ENCODE measurements at regions not wholly inside any gene's neighbourhood (a gene's known extent, or its start where the extent isn't known, plus 50 kb on each side); places are given as distances from the start of the nearest gene placed in this dataset.

- H3K27ac ChIP-seq, result no peak overlapping the region
- TF ChIP-seq ZFX (IDR thresholded peaks at IDR 0.05; ENCODE audit: borderline replicate concordance) (no peak), CTCF (IDR thresholded peaks at IDR 0.05) (no peak)
Observed at GRCh38 chr14:85453401-85454225, 76.3 kb upstream of the FLRT2 start.

DNA sequence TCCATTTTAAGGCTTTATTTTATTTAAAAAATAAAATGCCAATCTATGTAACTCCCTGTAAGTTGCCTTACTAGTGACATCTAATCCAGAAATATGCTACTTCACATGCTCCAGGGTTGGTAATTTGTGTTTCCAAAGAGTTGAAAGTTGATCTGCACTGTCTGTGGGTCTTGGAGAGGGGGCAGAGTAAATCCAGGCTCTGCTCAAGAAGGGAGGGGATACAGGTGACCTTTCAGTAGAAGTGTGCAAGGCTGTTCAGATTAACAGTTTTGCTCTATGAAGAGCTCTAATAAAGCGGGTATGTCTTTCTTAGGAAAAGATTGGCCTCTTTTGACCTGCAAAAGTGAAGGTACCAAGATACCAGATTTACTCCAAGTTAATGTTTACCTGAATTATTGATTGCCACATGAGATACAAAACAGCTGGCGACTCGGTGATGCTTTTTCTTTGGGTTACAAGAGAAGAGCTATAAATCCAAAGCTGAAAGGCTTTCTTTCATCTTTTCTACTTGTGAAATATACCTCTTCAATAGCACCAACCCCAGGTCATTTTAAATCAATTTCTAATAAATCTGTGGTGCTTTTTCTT, 75.6 kb upstream of the FLRT2 start:
- H3K27ac ChIP-seq, result no peak overlapping the region
- no peak for TF ChIP-seq ZFX (IDR thresholded peaks at IDR 0.05; ENCODE audit: borderline replicate concordance)
- TF ChIP-seq CTCF (IDR thresholded peaks at IDR 0.05), result no peak

DNA sequence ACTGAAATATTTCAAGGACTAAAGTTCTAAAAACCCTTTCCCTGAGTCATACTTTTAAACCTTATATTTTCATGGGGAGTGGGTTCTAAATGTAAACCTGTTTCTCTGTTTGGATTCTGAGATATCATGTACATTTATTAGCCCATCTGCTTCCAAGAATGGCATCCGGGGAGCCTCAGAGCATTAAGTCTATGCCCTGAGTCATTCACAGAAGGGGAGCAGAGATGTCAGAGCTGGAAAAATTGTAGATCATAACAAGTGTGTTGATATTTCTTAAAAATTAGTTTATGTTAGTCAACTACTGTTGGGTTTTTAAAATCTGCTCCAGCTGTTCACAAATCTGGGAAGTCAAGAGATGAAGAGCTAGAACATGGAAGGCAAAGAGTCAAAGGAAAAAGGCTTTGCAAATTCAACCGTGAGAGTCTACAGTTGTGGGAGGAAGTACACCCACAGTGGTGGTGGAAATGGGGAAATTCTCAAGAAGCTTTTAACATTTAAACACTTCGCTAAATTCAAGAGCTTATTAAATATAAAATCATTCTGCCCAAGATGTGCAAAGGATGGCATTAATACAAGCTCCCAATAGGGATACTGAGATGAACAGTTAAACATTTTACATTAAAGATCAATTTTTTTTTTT, 70.5 kb upstream of the FLRT2 start:
- H3K27ac ChIP-seq, result no peak overlapping the region
- TF ChIP-seq CTCF (IDR thresholded peaks at IDR 0.05) (no peak), ZFX (IDR thresholded peaks at IDR 0.05; ENCODE audit: borderline replicate concordance) (no peak)

DNA sequence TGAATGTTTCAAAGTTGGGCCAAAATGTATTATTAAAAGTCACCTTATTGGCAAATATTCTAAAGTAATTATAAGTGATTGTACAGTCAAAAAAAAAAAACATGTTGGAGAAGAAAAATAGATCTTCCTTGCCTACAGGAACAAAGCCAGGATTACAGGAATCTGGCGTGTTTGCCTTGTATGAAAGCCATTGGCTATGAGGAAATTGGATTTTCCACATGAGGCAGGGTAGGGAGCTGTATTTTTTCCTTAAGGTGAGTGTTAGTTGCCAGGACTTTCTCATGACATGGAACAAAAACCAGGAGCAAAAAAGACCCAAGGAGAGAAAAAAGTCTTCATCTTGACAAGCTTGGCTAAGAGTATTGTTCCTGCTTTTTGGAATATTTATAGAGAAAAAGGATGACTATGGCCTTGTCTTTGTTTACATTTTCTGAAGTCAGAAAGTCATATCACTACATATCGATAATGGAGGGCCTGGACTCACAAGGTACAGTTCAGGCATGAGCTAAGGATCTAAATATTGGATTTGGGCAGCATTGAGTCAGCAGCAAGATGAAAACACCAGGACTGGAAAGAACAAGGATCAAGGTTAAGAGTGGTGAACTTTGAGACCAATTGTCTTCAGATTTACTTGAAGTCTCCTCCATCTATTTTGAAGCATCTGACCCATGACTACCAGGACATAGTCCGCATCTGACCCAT, 68.4 kb upstream of the FLRT2 start:
- H3K27ac ChIP-seq, result no peak overlapping the region
- TF ChIP-seq CTCF (IDR thresholded peaks at IDR 0.05) (no peak), ZFX (IDR thresholded peaks at IDR 0.05; ENCODE audit: borderline replicate concordance) (no peak)

DNA sequence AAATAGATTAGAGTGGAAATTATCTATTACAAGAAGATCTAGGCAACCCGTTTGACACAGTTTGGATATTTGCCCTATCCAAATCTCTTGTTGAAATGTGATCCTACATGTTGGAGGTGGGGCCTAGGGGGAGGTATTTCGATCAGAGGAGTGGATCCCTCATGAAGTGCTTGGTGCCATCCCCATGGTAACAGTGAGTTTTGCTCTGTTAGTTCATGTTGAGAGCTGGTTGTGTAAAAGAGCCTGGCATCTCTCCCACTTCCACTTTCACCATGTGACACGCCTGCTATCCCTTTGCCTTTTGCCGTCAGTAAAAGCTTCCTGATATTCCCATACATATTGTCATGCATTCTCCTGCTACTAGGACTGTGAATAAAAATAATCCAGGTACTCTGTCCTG, 66.4 kb upstream of the FLRT2 start:
- H3K27ac ChIP-seq, result no peak overlapping the region
- TF ChIP-seq ZFX (IDR thresholded peaks at IDR 0.05; ENCODE audit: borderline replicate concordance), result no peak
- TF ChIP-seq CTCF (IDR thresholded peaks at IDR 0.05), result no peak

DNA sequence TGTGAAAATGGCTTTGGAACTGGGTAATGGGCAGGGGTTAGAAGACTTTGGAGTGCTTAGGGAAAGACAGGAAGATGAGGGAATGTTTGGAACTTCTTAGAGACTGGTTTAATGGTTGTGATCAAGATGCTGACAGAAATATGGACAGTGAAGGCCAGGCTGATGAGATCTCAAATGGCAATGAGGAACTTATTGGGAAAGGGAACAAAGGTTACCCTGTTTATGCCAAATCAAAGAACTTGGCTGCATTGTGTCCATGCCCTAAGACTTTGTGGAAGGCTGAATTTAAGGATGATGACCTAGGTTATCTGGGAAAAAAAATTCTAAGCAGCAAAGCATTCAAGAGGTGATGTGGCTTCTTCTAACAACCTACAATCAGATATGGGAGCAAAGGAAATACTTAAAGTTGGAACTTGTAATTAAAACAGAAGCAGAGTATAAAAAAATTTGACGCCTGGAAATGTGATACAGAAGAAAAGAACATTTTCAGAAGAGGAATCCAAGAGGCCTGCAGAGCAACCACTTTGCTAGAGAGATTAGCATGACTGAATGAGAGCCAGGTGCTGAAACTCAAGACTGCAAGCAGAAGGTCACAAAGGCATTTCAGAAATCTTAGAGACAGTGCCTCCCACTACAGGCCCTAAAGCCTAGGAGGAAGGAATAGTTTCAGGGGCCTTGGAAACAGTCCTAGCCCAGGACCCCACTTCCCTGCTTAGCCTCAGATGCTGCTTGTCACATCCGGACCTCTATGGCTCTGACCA, 65.6 kb upstream of the FLRT2 start:
- no peak overlapping the region for H3K27ac ChIP-seq
- TF ChIP-seq ZFX (IDR thresholded peaks at IDR 0.05; ENCODE audit: borderline replicate concordance), result no peak
- no peak for TF ChIP-seq CTCF (IDR thresholded peaks at IDR 0.05)

Measured in 22Rv1 (cell line).